GM18508 (cell line): ENCODE measurements at regions not wholly inside any gene's neighbourhood (a gene's known extent, or its start where the extent isn't known, plus 50 kb on each side); places are given as distances from the start of the nearest gene placed in this dataset.
"Not testable (repeated sequence)": the region's sequence is repeated elsewhere in the genome, so short reads cannot be mapped to it uniquely, and the experiment has no call there.

Source experiments
- ATAC-seq: cut with Tn5 transposase; IDR thresholded peaks from one replicate; pipeline ENCODE4 v1.9.1; 2021; ENCODE audit warnings: moderate number of reproducible peaks; ENCODE audit not compliant: insufficient read depth, unreplicated experiment

GRCh38 chr5:152456815-152457443 lies 51.9 kb upstream of the NMUR2 start:
- ATAC-seq = peak; percentile 72

DNA sequence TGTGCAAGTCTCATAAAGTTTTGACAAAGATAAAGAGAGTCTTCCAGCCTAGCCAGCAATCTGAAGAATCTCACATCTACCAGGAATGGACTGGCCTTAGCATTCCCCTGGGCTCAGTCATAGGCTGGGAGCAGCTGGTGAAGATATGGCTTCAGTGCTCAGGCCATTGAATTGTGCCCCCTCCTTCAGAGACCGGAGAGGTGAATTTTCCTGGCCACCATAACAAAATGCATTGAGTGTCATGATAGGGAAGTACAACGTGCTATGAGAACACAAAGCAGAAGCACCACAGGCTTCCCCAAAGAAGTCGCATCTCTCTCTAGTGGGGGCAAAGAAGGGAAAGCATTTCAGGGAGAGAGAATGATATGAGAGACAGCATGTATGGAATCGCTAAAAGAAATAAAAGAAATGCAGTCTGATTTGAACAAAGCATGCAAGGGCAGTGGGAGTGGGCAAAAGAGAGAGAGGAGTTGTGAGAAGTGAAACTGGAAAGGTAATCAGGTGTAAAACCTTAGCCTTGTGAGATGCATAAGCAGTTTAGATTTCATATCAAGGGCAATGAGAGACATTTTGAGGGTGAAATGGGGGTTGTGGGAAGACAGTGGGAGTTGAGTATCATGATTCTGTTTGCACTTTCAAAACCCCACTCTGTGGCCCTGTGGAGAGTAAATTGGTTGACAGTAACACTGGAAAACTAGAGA lies 57.1 kb upstream of the NMUR2 start:
- peak; percentile 89 for ATAC-seq

- no peak for ATAC-seq
Observed at GRCh38 chr5:152464048-152464447, 59.0 kb upstream of the NMUR2 start.

DNA sequence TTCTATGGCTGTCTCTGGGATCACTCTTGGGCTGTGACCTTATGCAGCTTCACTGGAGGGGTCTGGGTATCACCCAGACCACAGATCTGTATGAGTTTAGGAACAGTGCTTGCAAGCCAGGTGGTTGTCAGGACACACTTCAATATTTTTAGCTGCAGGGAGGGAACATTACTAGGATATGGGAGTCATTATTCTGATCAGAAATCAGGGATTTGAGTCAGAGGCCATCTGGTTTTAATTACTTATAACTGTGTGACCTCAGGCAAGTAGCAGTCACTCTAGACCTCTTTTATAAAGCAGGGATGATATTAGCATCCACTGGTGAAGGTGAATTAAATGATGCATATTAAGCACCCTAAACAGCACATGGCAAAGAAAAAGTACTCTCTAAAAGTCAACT lies 60.1 kb upstream of the NMUR2 start:
- ATAC-seq = no peak

DNA sequence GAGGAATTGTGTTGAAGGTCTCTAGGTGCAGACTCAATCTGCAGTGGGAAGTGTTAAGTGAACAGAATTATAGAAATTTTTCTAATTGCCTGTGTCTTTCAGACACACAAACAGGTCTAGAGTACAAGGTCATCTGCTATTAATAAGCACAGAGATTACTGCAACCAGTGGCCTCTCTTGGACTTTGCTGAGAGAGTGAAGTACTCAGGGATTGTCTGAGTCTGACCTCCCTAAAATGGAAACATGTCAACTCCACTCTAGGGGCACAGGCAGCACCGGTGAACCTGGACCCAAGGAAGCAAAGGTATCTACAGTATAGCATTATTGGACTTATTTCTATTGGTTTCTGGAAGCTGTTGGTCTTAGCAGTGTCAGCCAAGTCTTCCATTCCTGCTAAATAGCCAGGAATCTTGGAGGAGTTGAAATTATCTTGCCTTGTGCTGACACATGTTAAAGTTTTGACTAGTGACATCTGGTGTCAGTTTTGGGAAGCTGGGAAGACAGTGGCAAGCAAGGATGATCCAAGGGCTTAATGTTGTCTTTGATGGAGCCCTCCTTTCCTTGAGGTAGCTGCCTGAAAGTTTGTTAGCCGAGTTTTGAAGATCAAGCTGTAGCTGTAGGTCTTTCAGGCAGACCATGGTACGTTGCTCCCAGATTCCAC lies 61.1 kb upstream of the NMUR2 start:
- no peak for ATAC-seq

GRCh38 chr5:152470167-152470566 lies 65.1 kb upstream of the NMUR2 start:
- no peak for ATAC-seq

- ATAC-seq = no peak
Observed at GRCh38 chr5:152472083-152472482, 67.0 kb upstream of the NMUR2 start.

GRCh38 chr5:152474961-152475360 lies 69.9 kb upstream of the NMUR2 start:
- no peak for ATAC-seq

GRCh38 chr5:152477536-152477935 lies 72.5 kb upstream of the NMUR2 start:
- no peak for ATAC-seq

GRCh38 chr5:152479866-152480265 lies 74.8 kb upstream of the NMUR2 start:
- ATAC-seq = not testable (repeated sequence)

GRCh38 chr5:152480677-152481076 lies 75.6 kb upstream of the NMUR2 start:
- not testable (repeated sequence) for ATAC-seq

DNA sequence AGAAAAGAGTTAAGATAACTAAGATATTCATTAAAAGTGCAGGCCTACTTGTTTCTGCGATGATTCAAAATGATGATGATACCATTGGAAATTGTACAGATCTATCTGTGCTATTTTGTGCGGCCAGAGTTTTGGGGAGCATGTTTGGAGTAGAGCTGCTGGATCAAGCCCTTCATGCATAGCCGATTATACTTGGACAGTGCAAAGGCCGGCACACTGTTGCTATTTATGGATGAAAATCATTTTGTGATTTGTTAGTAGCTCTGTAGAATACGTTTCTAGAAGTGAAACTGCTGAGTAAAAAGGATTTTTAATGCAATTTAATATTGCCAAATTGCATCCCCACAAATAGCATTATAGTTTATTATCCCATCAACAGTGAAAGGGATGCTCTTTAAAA lies 82.1 kb upstream of the NMUR2 start:
- ATAC-seq = no peak

DNA sequence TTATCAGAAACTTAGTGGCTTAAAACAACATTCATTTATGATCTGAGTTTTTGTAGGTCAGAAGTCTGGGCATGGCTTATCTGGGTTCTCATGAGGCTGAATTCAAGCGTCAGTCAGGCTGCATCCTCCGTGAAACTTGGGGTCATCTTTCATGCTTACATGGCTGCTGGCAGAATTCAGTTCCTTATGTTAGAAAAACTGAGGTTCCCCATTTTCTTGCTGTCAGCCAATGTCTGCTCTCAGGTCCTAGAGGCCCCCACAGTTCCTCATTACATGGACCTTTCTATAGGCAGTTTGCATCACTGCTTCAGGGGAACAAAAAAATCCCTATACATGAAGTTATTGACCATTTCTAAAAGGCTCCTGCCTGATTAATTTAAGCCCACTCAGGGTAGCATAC lies 83.8 kb upstream of the NMUR2 start:
- no peak for ATAC-seq

DNA sequence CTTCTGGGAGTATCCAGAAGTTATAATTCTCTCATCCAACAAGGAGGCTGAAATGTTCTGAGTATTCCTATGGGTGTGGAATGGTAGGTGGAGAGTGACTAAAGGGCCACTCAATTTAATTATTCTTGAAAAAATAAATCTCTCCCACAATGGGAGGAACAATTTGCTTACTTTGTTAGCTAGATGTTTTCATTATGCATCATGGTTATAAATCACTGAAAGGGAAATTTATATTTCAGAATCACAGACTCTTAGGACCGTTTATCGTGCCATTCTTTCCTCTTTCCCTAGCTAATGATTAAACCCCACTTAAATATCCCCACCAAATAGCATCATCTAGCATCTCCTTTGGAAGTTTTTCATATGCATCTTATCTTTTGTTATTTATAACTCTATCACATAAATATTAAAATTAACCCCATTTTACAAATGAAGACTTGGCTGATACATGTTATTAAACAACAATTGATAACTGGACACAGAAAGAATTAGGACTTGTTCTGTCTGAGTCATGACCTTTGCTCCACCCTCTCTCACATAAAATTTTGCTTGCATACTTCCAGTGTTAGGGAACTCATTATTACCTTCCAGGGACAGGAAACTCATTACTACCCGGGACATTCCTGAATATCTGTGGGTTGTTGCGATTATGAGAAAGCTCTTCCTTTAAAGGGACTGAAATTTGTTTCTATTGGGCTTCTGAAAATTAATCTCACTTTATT lies 94.9 kb upstream of the NMUR2 start:
- no peak for ATAC-seq

- ATAC-seq = no peak
Observed at GRCh38 chr5:152501294-152501693, 96.2 kb upstream of the NMUR2 start.

GRCh38 chr5:152503206-152503605 lies 98.1 kb upstream of the NMUR2 start:
- no peak for ATAC-seq

DNA sequence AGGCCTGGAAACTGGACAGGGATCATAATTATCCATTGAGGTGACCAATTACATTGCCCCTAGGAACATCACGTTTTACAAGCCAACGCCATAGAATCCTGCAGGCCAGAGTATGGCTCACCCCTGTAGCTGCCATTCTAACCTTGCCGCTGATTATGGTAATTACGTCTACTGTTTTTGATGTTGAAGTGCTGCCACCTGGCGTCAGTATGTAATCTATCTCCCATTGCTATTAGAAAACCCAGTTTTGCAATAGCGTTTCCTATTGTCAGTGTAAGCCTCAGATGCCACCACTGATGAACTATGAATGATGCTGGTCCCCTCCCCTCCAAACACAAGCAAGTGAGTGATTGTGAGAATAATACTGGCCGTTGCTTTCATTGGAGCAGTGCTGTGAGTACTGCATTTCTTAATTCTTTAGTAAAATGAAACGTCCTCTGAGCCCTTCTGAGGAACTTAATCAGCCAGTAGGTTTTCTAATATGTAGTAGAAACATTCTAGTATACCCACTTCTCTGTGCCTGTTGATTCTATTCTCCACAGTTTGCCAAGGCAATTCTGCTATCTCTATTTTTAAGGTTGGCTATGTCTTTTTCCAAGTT lies 100.5 kb upstream of the NMUR2 start:
- peak; percentile 81 for ATAC-seq

GRCh38 chr5:152511120-152511519 lies 106.0 kb upstream of the NMUR2 start:
- ATAC-seq = no peak

DNA sequence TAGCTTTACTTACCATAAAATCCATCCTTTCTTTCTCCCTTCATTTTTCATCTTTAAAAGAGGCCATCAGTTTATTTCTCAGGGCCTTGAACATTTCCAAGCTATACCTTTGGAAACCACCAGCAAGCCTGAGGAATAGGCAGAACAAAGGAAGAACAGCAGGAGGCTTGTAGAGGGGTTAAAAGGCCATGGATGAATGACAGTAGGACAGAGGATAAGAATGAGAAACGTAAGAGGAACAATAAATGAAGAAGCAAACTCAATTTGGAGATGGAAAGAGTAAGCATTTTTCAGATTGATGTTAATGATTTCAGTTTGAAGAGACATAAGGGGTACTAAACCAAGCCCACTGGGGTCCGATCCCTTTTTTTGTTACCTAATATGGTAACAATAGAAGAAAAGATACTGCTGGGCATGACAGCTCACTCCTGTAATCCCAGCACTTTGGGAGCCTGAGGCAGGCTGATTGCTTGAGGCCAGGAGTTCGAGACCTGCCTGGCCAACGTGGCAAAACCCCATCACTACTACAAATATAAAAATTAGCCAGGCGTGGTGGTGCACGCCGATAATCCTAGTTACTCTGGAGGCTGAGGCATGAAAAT lies 106.6 kb upstream of the NMUR2 start:
- ATAC-seq = no peak

DNA sequence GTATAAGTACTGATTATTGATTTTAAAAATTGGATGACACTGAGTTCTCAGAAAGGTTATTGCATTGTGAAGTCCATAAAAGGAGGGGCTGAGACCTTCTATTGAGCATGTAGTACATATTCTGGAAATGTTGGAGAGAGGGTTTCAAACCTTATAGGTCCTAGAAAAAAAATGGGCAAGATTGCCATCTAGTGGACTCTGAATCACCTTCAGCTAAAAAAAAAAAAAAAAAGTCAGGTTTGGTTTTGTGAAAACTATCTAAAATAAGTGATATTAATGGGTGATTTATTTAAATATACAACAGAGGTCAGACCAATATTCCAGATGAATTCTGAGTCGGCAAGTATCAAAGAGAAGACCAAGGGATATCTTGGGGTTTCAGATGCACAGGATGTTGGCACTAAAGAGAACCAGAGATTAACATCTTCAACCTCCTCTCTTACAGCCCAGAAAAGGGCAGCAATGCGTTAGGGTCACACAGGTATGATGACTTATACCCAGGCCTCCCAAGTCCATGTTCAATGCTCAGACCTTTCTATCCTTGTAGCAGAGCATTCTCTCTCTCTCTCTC lies 109.8 kb upstream of the NMUR2 start:
- peak; percentile 52 for ATAC-seq
